GM18909 (cell line): ENCODE measurements at regions not wholly inside any gene's neighbourhood (a gene's known extent, or its start where the extent isn't known, plus 50 kb on each side); places are given as distances from the start of the nearest gene placed in this dataset.

Experiments used
- ATAC-seq: cut with Tn5 transposase; IDR thresholded peaks from one replicate; pipeline ENCODE4 v1.9.1; 2021; ENCODE audit warnings: mild to moderate bottlenecking; ENCODE audit not compliant: unreplicated experiment, poor library complexity

GRCh38 chr7:16241017-16241416, 180.3 kb downstream of the CRPPA start:
- no peak for ATAC-seq

- ATAC-seq: no peak
Measured at GRCh38 chr7:16236381-16236780, 185.0 kb downstream of the CRPPA start.

- ATAC-seq: no peak
Measured at GRCh38 chr7:16235147-16236114, 185.9 kb downstream of the CRPPA start.

GRCh38 chr7:16234493-16235146, 186.7 kb downstream of the CRPPA start:
- ATAC-seq: no peak

- ATAC-seq: no peak
Measured at GRCh38 chr7:16233517-16233916, 187.8 kb downstream of the CRPPA start.

- no peak for ATAC-seq
Measured at GRCh38 chr7:16232273-16232672, 189.1 kb downstream of the CRPPA start.

- no peak for ATAC-seq
Measured at GRCh38 chr7:16223963-16224707, 197.2 kb downstream of the CRPPA start.

GRCh38 chr7:16212610-16213009, 208.7 kb downstream of the CRPPA start:
- no peak for ATAC-seq

- ATAC-seq: no peak
Measured at GRCh38 chr7:16212032-16212431, 209.3 kb downstream of the CRPPA start.

- no peak for ATAC-seq
Measured at GRCh38 chr7:16211402-16211925, 209.9 kb downstream of the CRPPA start.

GRCh38 chr7:16210171-16210570, 211.2 kb downstream of the CRPPA start:
- ATAC-seq: no peak

GRCh38 chr7:16207321-16207720, 214.0 kb downstream of the CRPPA start:
- ATAC-seq: no peak

GRCh38 chr7:16205466-16205865, 215.9 kb downstream of the CRPPA start:
- no peak for ATAC-seq

- ATAC-seq: no peak
Measured at GRCh38 chr7:16204953-16205352, 216.4 kb downstream of the CRPPA start.

GRCh38 chr7:16203065-16203464, 218.3 kb downstream of the CRPPA start:
- no peak for ATAC-seq

- no peak for ATAC-seq
Measured at GRCh38 chr7:16202303-16202702, 219.0 kb downstream of the CRPPA start.

GRCh38 chr7:16200591-16200990, 220.7 kb downstream of the CRPPA start:
- no peak for ATAC-seq

- ATAC-seq: no peak
Measured at GRCh38 chr7:16193631-16194030, 227.7 kb downstream of the CRPPA start.

GRCh38 chr7:16189026-16189715, 232.2 kb downstream of the CRPPA start:
- no peak for ATAC-seq

- ATAC-seq: no peak
Measured at GRCh38 chr7:16187131-16187530, 234.2 kb downstream of the CRPPA start.
